Motor neuron (in vitro differentiated cells): ENCODE measurements at regions not wholly inside any gene's neighbourhood (a gene's known extent, or its start where the extent isn't known, plus 50 kb on each side); places are given as distances from the start of the nearest gene placed in this dataset.

Experiments
- ATAC-seq, 8 experiments: fragments of 200-7000 bp; cut with Tn5 transposase; replicated peaks in 6 of 8; 2 replicates each; pipeline ENCODE4 v1.8.0; 2021; ENCODE audit warnings: mild to moderate bottlenecking in 8 of 8, moderate library complexity in 8 of 8
- H3K27ac ChIP-seq, 2 donors: fragments of 250-450 bp; sonication (Bioruptor Pico); 2 replicates each; pipeline ENCODE4 v1.9.0; 2021; ENCODE audit warnings: antibody characterized with exemption in 2 of 2, mild to moderate bottlenecking in 2 of 2, moderate library complexity in 1 of 2
- H3K4me1 ChIP-seq, 2 donors: fragments of 250-450 bp; sonication (Bioruptor Pico); replicated peaks in 1 of 2; 2 replicates each; pipeline ENCODE4 v1.6.1; 2021; ENCODE audit warnings: antibody characterized with exemption in 2 of 2, mild to moderate bottlenecking in 2 of 2, moderate library complexity in 1 of 2
- H3K4me3 ChIP-seq, 5 donors: fragments of 250-450 bp; sonication (Bioruptor Pico); 2 replicates each; pipeline ENCODE4 v1.9.0; 2021; ENCODE audit warnings: antibody characterized with exemption in 5 of 5, mild to moderate bottlenecking in 5 of 5, moderate library complexity in 4 of 5
- WGBS, 10 experiments: fragments of 450-650 bp; shearing (Covaris generic); methylation state at CpG; one replicate each; pipeline ENCODE4 v1.0.0; 2022; 5-methylcytosine and 5-hydroxymethylcytosine counted together
- in situ Hi-C, 9 experiments: fragments of 400-800 bp; cut with MboI; loops; one replicate each; pipeline ENCODE4 v1.15.0; 2021; ENCODE audit warnings: low sequenced_read_pairs in 9 of 9, low pct_unique_long_range_greater_than_20kb in 2 of 9; ENCODE audit not compliant: unreplicated experiment in 9 of 9

DNA sequence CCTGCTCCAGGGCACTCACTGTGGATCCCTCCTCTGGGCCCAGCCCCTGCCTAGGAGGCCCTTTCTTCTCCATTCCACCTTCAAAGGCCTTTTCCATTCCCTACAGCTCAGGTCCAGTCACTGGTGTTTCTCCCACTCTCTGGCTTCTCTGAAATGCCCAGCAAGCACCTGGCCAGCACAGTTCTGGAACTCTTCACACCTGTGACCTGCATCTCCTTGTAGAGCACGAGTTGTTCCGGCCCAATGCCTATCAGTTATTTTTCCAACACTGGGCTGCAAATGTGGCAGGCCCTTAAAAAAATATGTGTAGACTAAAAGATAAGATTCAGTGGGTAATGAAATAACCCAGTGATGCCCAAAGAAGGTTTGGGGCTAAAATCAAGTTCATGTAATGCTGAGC, 87.1 kb downstream of the PRLHR start:
- H3K4me3 ChIP-seq: no peak overlapping the region
- ATAC-seq: no peak
- no peaks in the 10 kb centered on the region for H3K4me1 ChIP-seq
- no peak overlapping the region for H3K27ac ChIP-seq
- in situ Hi-C loops: no loop called here
- WGBS, 10 experiments: 63 to 100% (median 92%) methylated on average over 1 to 2 of the region's 2 CpGs; no CpG with 5 or more reads in 2 of the 10 experiments

DNA sequence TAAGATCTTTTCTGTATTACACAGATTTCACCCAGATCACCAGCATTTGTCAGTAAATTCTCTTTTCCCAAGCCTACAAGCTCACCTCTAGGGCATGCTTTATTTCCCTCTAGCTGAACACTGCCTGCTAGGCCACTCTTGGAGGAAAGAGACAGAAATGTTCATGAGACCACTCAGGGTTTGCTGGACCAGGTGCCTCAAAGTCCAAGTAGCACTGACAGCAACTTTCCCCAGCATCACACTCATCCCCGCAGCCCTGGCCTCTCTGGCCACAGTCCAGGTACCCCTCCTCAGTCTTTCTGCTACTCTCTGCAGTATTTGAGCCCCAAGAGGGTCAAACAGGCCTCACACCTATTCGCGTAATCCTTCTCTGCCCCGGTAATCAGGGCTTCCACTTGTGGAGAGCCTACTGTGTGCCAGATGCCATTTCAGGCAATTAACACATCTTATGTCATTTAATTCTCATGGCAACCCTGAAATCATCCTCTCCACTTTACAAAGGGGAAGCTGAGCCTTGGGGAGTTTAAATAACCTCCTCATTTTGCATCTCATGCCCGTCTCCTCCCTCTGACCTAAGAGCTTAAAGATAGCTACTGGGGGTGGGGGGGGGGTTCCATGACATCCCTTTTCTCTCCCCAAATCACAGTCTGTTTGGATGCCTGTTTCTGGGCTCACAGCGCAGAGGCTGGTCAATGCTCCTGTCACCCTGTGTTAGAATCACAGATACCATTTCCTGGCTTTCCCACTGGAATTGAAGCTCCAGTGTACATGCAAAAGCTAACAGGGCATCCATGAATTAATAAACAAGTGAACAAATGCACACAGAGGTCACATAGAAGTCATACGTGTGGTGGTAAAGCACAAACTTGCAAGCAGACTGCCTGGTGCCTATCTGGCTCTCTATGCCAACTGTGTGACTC, 88.5 kb downstream of the PRLHR start:
- ATAC-seq: no peak
- in situ Hi-C loops: no loop called here
- H3K4me3 ChIP-seq: no peak overlapping the region
- 50 to 100% (median 82%) methylated on average over 1 to 5 of the region's 7 CpGs; no CpG with 5 or more reads in 2 of the 10 experiments for WGBS, 10 experiments
- H3K4me1 ChIP-seq: no peaks in the 10 kb centered on the region
- H3K27ac ChIP-seq: no peak overlapping the region

DNA sequence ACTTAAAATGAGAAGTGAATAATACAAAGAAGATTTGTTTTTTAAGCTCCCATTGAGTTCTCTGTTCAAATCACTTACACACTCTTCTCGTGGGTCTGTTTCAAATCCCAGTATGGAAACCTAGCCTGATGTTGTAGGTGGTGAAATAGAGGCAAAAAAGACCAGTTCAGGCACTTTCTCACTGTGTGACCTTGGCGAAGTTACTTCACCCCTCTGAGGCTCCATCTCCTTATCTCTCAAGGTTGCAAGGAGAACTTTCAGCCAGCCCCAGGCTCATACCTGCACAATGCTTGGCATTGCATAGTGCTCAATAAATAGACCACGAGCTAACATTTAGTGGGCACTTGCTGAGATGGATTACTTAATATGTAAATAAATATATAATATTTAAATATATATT, 90.1 kb downstream of the PRLHR start:
- no peak for ATAC-seq
- Histone ChIP-seq H3K4me1 (no peaks in the 10 kb centered on the region), H3K27ac (no peak overlapping the region), H3K4me3 (no peak overlapping the region)
- WGBS, 10 experiments: 40 to 100% (median 90%) methylated on average over 1 to 3 of the region's 3 CpGs; no CpG with 5 or more reads in 1 of the 10 experiments
- in situ Hi-C loops: no loop called here

DNA sequence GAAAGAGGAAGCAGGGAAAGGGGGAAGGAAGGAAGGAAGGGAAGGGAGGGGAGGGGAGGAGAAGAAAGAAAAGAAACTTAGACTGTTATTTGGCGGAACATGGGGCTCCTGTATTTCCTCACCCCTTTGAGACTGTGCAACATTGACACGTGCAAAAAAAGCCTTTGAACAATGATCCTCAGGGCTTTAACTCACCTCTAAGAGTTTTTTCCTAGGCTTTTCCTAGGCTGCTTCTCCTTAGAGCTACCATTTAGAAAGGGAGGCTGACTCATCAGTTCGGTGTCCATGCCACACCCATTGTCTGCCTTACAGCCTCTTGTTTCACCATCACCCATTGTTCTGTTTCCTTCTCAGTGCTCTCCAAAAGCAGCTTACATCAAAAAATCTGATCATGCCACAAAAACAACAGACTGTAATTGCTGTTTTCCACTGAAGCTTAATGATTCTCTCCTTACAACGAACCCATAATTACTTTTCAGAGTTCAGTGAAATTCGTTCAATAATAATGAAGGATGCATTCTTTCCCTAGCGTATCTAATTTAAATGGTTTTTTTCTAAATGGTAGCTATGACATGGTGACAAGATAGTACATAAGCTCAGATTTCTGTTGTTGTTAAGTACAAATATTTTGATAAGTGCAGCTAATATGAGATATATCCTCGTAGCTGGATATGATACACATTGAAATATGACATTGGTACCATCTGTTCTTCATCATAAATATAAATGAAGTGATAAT, 90.8 kb downstream of the PRLHR start:
- Histone ChIP-seq H3K4me3 (no peak overlapping the region), H3K4me1 (no peaks in the 10 kb centered on the region), H3K27ac (no peak overlapping the region)
- in situ Hi-C loops: no loop called here
- ATAC-seq: peak; percentile 36 to 92 (median 48)
- 8 to 83% (median 43%) methylated on average over 3 to 7 of the region's 7 CpGs; no CpG with 5 or more reads in 1 of the 10 experiments for WGBS, 10 experiments

DNA sequence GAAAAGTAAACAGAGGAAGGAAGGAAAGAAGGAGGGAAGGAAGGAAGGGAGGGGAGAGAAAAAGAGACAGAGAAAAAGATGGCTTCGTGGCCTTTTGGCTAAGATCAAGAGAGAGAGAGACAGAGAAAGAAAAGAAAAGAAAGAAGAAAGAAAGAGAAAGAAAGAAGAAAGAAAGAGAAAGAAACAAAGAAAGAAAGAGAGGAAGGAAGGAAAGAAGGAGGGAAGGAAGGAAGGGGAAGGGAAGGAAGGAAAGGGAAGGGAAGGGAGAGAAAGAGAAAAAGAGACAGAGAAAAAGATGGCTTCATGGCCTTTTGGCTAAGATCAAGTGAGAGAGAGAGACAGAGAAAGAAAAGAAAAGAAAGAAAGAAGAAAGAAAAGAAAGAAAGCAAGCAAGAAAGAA, 91.4 kb downstream of the PRLHR start:
- WGBS, 10 experiments: 49 to 100% (median 83%) methylated on average over 1 of the region's 1 CpG
- H3K27ac ChIP-seq: no peak overlapping the region
- H3K4me3 ChIP-seq: no peak overlapping the region
- ATAC-seq: no peak
- in situ Hi-C loops: no loop called here
- no peaks in the 10 kb centered on the region for H3K4me1 ChIP-seq

DNA sequence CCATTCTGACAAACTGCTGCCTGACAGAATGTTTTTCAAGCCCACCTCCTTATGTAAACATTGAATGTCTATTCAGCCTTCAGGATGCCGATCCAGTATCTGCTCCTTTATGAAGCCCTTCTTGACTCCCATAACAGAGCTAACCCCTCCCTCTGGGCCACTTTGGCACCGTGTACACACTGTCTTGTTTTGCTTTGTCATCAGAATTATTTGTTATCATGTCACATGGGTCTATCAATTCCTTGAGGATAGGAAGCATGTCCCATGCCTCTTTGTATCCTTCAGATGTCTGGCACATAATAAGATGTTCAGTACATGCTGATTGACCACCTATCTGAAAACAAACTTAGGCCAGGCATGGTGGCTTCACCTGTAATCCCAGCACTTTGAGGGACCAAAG, 92.3 kb downstream of the PRLHR start:
- no peaks in the 10 kb centered on the region for H3K4me1 ChIP-seq
- no peak for ATAC-seq
- H3K27ac ChIP-seq: no peak overlapping the region
- 66 to 100% (median 90%) methylated on average over 1 to 2 of the region's 2 CpGs; no CpG with 5 or more reads in 7 of the 10 experiments for WGBS, 10 experiments
- no peak overlapping the region for H3K4me3 ChIP-seq
- in situ Hi-C loops: no loop called here

DNA sequence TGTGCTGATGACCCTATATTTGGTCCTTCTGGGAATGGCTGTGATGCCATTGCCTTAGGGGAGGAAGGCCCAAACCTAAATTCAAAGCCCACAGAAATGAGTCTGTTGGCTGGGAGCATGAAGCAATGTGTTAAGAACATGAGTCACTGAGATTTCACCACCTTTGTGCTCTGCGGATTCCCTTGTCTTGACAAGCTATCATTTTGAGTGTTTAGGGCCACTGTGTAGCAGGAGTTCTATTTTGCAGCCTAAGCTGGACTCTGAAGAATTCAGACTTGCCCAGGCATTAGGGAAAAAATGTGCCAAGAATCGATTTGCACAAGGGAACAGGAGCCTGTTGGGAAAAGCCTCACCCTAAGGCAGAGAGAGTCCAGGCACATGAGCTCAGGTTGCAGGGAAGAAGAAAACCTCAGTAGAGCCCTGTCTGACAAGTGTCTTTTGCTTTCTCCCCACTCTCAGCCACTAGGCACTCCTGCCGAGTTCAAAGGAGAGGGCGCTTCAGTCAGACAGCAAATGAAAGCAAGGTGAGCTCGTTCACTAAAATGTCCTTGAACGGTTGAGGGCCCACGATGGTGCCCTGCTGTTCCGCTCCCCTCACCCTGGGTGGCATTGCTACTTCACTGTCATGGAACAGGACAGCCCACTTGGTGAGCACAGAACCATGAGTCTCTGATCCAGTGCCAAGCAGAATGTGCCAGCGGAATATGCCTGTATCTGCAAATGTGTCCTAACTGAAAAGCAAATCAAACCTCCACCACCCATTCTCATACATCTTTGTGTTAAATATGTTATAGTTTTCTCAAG, 93.6 kb downstream of the PRLHR start:
- H3K4me3 ChIP-seq: no peak overlapping the region
- ATAC-seq: peak in 4 of 8 experiments; percentile 34 to 76 (median 66)
- no peaks in the 10 kb centered on the region for H3K4me1 ChIP-seq
- in situ Hi-C loops: no loop called here
- H3K27ac ChIP-seq: no peak overlapping the region
- WGBS, 10 experiments: 0 to 100% (median 83%) methylated on average over 1 to 8 of the region's 9 CpGs; no CpG with 5 or more reads in 1 of the 10 experiments

DNA sequence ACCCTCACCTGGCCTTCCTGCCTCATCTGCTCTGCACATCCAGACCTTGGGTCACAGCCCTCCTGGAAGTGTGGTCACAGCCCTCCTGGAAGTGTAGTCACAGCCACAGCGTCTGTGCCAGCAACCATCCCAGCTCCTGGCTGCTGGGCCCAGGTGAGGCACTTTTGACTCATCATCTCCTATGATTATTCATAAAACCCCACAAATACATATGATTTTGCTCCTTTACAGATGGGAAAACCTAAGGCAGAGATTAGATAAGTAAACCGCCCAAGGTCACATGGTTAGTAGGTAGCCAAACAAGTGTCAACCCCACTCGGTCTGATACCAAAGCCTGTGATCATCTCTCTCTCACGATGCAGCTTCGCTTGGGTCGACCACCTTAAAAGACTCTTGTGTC, 94.3 kb downstream of the PRLHR start:
- Histone ChIP-seq H3K27ac (no peak overlapping the region), H3K4me3 (no peak overlapping the region), H3K4me1 (no peaks in the 10 kb centered on the region)
- in situ Hi-C loops: no loop called here
- 20 to 100% (median 79%) methylated on average over 1 to 5 of the region's 6 CpGs; no CpG with 5 or more reads in 4 of the 10 experiments for WGBS, 10 experiments
- ATAC-seq: peak in 1 of 8 experiments; percentile 73

DNA sequence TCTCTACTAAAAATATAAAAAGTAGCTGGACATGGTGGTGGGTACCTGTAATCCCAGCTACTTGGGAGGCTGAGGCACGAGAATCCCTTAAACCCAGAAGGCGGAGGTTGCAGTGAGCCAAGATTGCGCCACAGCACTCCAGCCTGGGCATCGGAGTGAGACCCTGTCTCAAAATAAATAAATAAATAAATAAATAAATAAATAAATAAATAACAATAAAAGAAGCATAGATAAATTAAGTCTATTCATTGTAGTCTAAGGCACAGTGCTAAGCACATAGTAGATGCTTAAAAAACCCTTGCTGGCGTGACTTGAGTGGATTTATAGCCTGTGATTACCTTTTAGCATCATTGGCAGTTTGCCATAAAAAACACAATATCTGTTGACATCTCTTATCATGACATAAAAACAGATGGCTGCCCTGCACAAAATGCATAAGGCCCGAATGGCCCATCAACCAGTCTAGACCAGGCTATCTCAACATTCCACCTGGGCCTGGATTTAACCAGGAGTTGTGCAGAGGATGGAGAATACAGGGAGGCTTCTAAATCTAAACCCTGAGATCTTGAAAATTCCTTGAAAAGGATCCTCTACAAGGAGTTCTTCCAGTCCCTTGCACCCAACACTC, 94.9 kb downstream of the PRLHR start:
- no peaks in the 10 kb centered on the region for H3K4me1 ChIP-seq
- in situ Hi-C loops: no loop called here
- 68 to 100% (median 80%) methylated on average over 1 to 5 of the region's 6 CpGs; no CpG with 5 or more reads in 1 of the 10 experiments for WGBS, 10 experiments
- H3K27ac ChIP-seq: no peak overlapping the region
- ATAC-seq: no peak
- no peak overlapping the region for H3K4me3 ChIP-seq

DNA sequence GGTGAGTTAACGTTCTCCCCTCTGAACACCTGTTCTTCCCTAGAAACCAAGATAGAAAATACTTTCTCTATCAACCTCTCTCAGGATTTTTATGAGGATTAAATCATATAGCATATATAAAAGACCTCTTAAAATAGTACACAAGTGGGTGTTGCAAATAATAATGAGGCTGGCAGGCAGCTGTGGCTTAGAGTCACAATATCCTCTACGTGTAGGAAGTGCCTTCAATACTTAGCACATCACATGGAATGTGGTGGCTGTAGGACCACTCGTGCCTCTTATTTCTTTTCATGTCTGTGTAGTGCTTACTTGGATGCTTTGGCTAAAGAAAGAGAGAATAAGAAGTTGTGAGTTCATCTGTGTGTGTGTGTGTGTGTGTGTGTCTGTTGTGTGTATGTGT, 96.3 kb downstream of the PRLHR start:
- in situ Hi-C loops: no loop called here
- ATAC-seq: no peak
- whole genome bisulfite sequencing, 10 experiments: 31 to 100% (median 62%) methylated on average over 1 to 3 of the region's 3 CpGs; no CpG with 5 or more reads in 2 of the 10 experiments

DNA sequence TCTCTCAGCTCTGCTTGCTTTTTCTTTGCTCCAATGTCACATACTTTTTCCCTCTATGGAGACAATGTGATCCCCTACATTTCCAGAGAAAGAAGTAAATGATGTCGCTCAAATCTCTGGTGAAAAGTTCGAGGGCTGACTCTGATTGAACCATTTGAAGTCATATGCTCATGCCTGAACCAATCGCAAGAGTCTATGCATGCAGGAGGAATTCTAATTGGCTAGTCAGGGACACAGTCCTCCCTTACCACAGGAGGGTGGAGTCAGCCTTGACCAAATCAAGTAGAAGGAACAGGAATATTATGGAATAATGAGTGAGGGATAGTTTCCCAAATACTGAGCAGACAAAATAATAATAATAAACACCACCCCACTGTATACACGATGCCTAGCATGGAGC, 96.8 kb downstream of the PRLHR start:
- no peak for ATAC-seq
- no peak overlapping the region for H3K27ac ChIP-seq

More for the DNA sequence above, 96.3 kb downstream of the PRLHR start:
- no peak overlapping the region for H3K27ac ChIP-seq
- no peaks in the 10 kb centered on the region for H3K4me1 ChIP-seq
- no peak overlapping the region for H3K4me3 ChIP-seq

DNA sequence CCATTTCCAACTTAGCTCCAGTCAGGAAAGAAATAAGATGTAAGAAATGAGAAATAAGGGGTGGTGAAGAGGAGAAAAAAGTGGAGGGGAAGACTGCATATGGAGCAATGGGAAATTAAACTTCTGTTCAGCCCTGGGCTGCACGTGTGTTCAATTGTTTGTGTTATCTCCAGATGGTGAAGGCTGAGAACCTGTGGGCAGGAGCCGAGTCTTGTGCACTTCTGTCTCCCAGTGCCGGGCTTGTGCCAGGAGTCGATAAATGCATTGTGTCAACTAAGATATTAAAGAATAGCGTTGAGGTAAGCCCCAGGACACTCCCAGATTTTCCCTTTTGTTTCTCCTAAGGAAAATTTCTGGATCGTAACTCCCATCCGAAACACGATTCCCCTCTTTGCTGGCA, 98.2 kb downstream of the PRLHR start:
- no peak overlapping the region for H3K4me3 ChIP-seq
- H3K4me1 ChIP-seq: peaks cover 0 to 3% of the 10 kb centered on the region in 2 donors
- H3K27ac ChIP-seq: no peak overlapping the region
- ATAC-seq: no peak
- in situ Hi-C loops: no loop called here
- WGBS, 10 experiments: 23 to 100% (median 80%) methylated on average over 1 to 7 of the region's 8 CpGs; no CpG with 5 or more reads in 1 of the 10 experiments

More for the DNA sequence above, 96.8 kb downstream of the PRLHR start:
- WGBS, 10 experiments: 40 to 97% (median 75%) methylated on average over 1 to 4 of the region's 4 CpGs
- Histone ChIP-seq H3K4me3 (no peak overlapping the region), H3K4me1 (no peaks in the 10 kb centered on the region)
- in situ Hi-C loops: no loop called here
